Stomach (tissue), 4 donors: ENCODE measurements at regions not wholly inside any gene's neighbourhood (a gene's known extent, or its start where the extent isn't known, plus 50 kb on each side); places are given as distances from the start of the nearest gene placed in this dataset.

Source experiments
- EP300 ChIP-seq: sonication (generic); formaldehyde crosslinking; IDR thresholded peaks from one replicate; pipeline ENCODE4 v1.6.1; 2017; ENCODE audit warnings: antibody characterized with exemption
- POLR2A ChIP-seq, 4 donors: fragments of 450-650 bp; IDR thresholded peaks; one replicate each; pipeline ENCODE4 v1.6.1; 2016; ENCODE audit warnings: antibody characterized with exemption in 4 of 4, control low read depth in 2 of 4, mild to moderate bottlenecking in 1 of 4, moderate library complexity in 1 of 4
- POLR2AphosphoS5 ChIP-seq, 3 donors: sonication (generic); formaldehyde crosslinking; IDR thresholded peaks; one replicate each; pipeline ENCODE4 v1.6.1; 2016; ENCODE audit warnings: antibody characterized with exemption in 3 of 3
- TF ChIP-seq, protein P1 (sequence below), 7 experiments: fragments of 450-650 bp in 4 of 7; fragments of 200-600 bp in 3 of 7; sonication (generic) in 3 of 7; IDR thresholded peaks; one replicate each; pipeline ENCODE4 v1.5.1; 2016 to 2019; ENCODE audit warnings: antibody characterized with exemption in 7 of 7, control low read depth in 2 of 7, mild to moderate bottlenecking in 1 of 7

DNA sequence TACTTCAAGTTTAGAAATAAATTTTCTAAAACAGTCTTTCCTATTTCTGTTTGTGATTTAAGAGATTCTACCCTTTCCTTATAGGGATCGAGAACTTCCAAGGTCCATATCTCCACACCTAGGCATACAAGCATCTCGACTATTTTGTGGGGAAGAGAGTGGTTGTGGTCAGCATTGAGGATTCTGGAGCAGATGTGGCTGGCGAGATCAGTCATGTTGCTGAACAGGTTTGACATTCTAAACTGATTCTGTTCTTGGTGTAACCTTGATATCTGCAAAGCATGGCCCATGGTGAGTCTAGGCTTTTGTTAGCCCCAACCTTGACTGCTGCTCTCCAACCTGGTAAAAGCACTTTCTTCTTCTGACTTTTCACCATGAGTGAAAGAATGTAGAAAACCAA lies 167.6 kb upstream of the POGK start:
- TF ChIP-seq, protein P1, sequence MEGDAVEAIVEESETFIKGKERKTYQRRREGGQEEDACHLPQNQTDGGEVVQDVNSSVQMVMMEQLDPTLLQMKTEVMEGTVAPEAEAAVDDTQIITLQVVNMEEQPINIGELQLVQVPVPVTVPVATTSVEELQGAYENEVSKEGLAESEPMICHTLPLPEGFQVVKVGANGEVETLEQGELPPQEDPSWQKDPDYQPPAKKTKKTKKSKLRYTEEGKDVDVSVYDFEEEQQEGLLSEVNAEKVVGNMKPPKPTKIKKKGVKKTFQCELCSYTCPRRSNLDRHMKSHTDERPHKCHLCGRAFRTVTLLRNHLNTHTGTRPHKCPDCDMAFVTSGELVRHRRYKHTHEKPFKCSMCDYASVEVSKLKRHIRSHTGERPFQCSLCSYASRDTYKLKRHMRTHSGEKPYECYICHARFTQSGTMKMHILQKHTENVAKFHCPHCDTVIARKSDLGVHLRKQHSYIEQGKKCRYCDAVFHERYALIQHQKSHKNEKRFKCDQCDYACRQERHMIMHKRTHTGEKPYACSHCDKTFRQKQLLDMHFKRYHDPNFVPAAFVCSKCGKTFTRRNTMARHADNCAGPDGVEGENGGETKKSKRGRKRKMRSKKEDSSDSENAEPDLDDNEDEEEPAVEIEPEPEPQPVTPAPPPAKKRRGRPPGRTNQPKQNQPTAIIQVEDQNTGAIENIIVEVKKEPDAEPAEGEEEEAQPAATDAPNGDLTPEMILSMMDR (IDR thresholded peaks at IDR 0.05) = no peak
- TF ChIP-seq POLR2AphosphoS5 (IDR thresholded peaks at IDR 0.05) = no peak
- no peak for TF ChIP-seq POLR2A (IDR thresholded peaks at IDR 0.05)
- TF ChIP-seq EP300 = no peak
